Transverse colon (tissue), 4 donors: ENCODE measurements at regions not wholly inside any gene's neighbourhood (a gene's known extent, or its start where the extent isn't known, plus 50 kb on each side); places are given as distances from the start of the nearest gene placed in this dataset.

Source experiments
- CTCF ChIP-seq, 5 experiments: fragments of 200-600 bp in 3 of 5; fragments of 450-650 bp in 2 of 5; sonication (generic) in 3 of 5; IDR thresholded peaks; 1 replicate in 2 of 5; 2 replicates in 3 of 5; pipeline ENCODE4 v1.5.1; 2016 to 2017; ENCODE audit warnings: antibody characterized with exemption in 5 of 5, inconsistent platforms in 3 of 5, mild to moderate bottlenecking in 2 of 5, moderate library complexity in 1 of 5
- EP300 ChIP-seq: sonication (generic); formaldehyde crosslinking; IDR thresholded peaks from one replicate; pipeline ENCODE4 v1.6.1; 2017; ENCODE audit warnings: antibody characterized with exemption, low read depth
- POLR2A ChIP-seq: fragments of 450-650 bp; IDR thresholded peaks from one replicate; pipeline ENCODE4 v1.6.1; 2016; ENCODE audit warnings: antibody characterized with exemption, mild to moderate bottlenecking, moderate library complexity
- POLR2AphosphoS5 ChIP-seq, 3 donors: sonication (generic); formaldehyde crosslinking; IDR thresholded peaks; one replicate each; pipeline ENCODE4 v1.6.1; 2016; ENCODE audit warnings: antibody characterized with exemption in 3 of 3

DNA sequence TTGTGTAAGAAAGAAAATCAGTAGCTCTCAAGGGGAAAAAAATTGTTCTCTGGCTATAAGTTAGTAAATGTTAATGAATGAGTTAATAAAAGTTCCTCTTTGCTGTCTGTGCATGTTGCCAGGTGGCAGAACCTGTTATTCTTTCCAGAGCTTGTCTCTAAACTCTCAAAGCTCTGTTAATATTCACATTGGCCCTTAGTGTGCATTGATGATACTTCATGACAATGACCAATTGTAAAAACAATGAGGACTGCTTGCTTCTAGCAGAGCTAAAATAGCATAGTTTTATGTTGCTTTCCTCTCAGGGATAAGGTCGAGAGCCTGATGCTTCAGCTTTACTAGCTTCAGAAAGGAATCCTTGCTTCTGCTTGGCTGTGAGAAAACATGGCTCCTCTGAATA, 91.5 kb downstream of the RAD51AP2 start:
- TF ChIP-seq POLR2AphosphoS5 (IDR thresholded peaks at IDR 0.05) (no peak), POLR2A (no peak), CTCF (IDR thresholded peaks at IDR 0.05) (no peak), EP300 (no peak)
